ENCODE measurements at regions not wholly inside any gene's neighbourhood (a gene's known extent, or its start where the extent isn't known, plus 50 kb on each side); places are given as distances from the start of the nearest gene placed in this dataset.

DNA sequence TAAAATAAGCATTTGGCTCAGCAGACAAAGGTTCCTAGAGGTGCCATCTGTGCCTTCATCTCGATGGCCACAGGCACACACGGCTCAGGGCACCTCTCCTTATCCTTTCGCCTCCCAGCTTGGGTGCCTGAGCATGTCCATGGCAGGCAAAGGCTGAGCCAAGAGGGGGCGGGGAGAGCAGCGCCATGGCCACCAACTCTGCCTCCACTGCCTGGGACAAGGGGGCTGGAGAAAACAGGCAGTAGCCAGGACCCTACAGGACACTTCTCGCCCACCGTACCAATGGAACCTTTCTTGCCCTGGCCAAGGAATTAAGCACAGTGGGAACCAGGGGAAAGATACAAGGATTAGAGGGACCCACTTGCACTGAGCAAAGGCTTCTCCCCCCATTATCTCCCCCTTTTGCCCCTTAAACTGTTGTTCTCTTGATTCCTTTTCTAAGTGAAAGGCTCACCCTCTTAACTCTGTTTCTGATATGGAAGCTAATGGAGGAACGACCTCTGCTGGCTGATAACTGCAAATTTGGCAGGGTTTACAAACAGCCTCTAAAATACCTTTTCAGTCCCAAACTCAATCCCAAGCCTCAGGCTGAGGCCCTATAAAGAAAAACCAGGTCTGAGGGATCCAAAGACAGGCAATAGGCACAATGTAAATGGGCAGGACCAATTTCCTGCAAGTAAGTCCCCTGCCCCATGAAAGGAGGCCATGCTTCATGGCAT lies 335.2 kb downstream of the ADAM29 start:
- H3K79me2 ChIP-seq (ENCODE audit: control insufficient read depth, insufficient read depth, low read length) = no peaks in the 10 kb centered on the region
- H2BK5ac ChIP-seq (ENCODE audit: low read length) = no peak overlapping the region
- H2AK5ac ChIP-seq (ENCODE audit: low read length) = no peak overlapping the region
- DNase-seq = peak; percentile 37
- H2BK15ac ChIP-seq (replicated peaks; ENCODE audit: low read depth) = no peak overlapping the region
- no peak overlapping the region for H3K4me2 ChIP-seq (ENCODE audit: low read length)
- H3K79me1 ChIP-seq (ENCODE audit: low read length) = no peaks in the 10 kb centered on the region
- no peaks in the 10 kb centered on the region for H3K27me3 ChIP-seq (ENCODE audit: insufficient read depth, low read length, poor library complexity)
- no CpG with 5 or more reads among the region's 8 CpGs for WGBS (ENCODE audit: extremely low coverage, insufficient coverage, low lambda C conversion rate)
- H3K4me1 ChIP-seq (ENCODE audit: control insufficient read depth, low read depth, low read length) = no peaks in the 10 kb centered on the region
- H3K36me3 ChIP-seq (ENCODE audit: control insufficient read depth, insufficient read depth, low read length) = no peaks in the 10 kb centered on the region
- no peak overlapping the region for H3K18ac ChIP-seq (ENCODE audit: low read length)
- no peak overlapping the region for H3K9ac ChIP-seq (ENCODE audit: low read length)
- no peak overlapping the region for H3K4ac ChIP-seq (ENCODE audit: low read depth, low read length)
- no peak overlapping the region for H4K5ac ChIP-seq (ENCODE audit: low read length)
- no peak overlapping the region for H3K27ac ChIP-seq (ENCODE audit: low read depth, low read length)
- no peak overlapping the region for H3K4me3 ChIP-seq (ENCODE audit: low read length)
- H3K56ac ChIP-seq (ENCODE audit: low read length) = peak overlapping the region; percentile 42
- no peak overlapping the region for H4K8ac ChIP-seq (ENCODE audit: low read depth, low read length)
- no peak overlapping the region for H2BK120ac ChIP-seq (ENCODE audit: low read depth, low read length)
- no peak overlapping the region for H3K23ac ChIP-seq (ENCODE audit: low read length)

GRCh38 chr4:175263537-175263936 lies 345.4 kb downstream of the ADAM29 start:
- WGBS (ENCODE audit: extremely low coverage, insufficient coverage, low lambda C conversion rate) = no CpG with 5 or more reads among the region's 1 CpG
- Histone ChIP-seq H2AK5ac (ENCODE audit: low read length) (no peak overlapping the region), H3K4me3 (ENCODE audit: low read length) (no peak overlapping the region), H2BK5ac (ENCODE audit: low read length) (no peak overlapping the region), H3K27ac (ENCODE audit: low read depth, low read length) (no peak overlapping the region), H3K4ac (ENCODE audit: low read depth, low read length) (no peak overlapping the region), H4K8ac (ENCODE audit: low read depth, low read length) (no peak overlapping the region), H3K36me3 (ENCODE audit: control insufficient read depth, insufficient read depth, low read length) (no peaks in the 10 kb centered on the region), H3K79me1 (ENCODE audit: low read length) (no peaks in the 10 kb centered on the region), H3K23ac (ENCODE audit: low read length) (no peak overlapping the region), H2BK15ac (replicated peaks; ENCODE audit: low read depth) (no peak overlapping the region), H3K4me1 (ENCODE audit: control insufficient read depth, low read depth, low read length) (no peaks in the 10 kb centered on the region), H3K4me2 (ENCODE audit: low read length) (no peak overlapping the region), H3K18ac (ENCODE audit: low read length) (no peak overlapping the region), H3K79me2 (ENCODE audit: control insufficient read depth, insufficient read depth, low read length) (no peaks in the 10 kb centered on the region), H3K56ac (ENCODE audit: low read length) (no peak overlapping the region), H3K27me3 (ENCODE audit: insufficient read depth, low read length, poor library complexity) (no peaks in the 10 kb centered on the region), H4K5ac (ENCODE audit: low read length) (no peak overlapping the region), H2BK120ac (ENCODE audit: low read depth, low read length) (no peak overlapping the region), H3K9ac (ENCODE audit: low read length) (no peak overlapping the region)
- no peak for DNase-seq

DNA sequence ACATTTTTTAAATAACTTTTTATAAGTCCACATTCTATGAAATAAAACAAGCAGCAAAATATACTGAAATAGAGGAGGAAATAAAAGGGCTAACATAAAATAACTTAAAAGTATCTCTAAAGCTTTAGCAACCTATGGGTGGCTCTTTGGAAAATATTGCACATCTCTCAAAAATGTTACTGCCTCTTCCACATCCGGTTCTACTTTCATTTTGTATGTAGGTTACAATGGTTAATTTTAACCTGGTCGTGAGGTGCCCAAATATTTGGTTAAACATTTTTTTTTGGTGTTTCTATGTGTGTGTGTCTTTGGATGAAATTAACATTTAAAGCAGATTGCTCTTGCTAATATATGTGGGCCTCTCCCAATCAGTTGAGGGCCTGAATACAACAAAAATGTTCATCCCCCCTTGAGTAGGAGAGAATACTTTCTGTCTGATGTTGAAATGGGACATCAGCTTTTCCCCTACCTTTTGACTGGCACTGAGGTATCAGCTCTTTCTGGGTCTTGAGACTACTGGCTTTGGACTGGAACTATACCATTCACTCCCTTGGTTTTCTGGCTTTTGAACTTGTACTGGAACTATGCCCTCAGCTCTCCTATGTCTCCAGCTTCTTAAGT lies 353.0 kb downstream of the ADAM29 start:
- no CpG with 5 or more reads among the region's 2 CpGs for WGBS (ENCODE audit: extremely low coverage, insufficient coverage, low lambda C conversion rate)
- no peak overlapping the region for H2BK120ac ChIP-seq (ENCODE audit: low read depth, low read length)

DNA sequence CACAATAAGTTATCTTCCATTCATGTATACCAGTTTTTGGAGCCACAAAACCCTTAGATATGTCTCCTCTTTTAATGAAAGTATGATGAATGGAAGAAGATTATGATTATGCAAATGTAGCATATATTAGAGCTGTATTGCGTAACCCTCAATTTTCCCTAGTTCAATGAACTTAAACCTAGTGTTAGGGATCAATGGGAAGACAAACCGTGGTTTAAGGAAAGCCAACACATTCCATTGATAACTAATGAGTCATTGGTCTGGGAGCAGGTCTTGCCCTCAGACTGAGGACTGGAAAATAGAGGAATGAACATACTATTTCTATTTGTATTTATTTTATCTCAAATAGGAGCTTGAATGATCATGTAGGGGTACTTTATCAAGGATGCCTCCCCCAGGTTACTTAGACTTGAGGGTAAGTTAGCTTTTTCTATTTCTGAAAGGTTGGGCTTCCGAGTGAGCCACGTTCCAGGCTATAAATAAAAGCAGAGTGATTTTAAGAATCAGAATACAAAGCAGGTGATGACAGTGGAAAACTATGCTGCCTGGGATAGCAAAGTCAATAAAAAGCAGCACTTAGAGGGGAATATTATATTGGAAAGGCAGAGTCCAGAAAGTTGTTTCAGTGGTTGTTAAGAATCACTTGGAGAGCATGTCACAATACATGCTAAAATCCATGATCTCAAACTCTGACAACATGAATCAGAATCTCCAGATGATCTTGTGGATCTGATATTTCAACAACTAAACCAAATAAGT lies 356.0 kb downstream of the ADAM29 start:
- Histone ChIP-seq H3K56ac (ENCODE audit: low read length) (no peak overlapping the region), H3K4me1 (ENCODE audit: control insufficient read depth, low read depth, low read length) (no peaks in the 10 kb centered on the region), H2BK5ac (ENCODE audit: low read length) (no peak overlapping the region), H2BK15ac (replicated peaks; ENCODE audit: low read depth) (no peak overlapping the region), H3K27me3 (ENCODE audit: insufficient read depth, low read length, poor library complexity) (no peaks in the 10 kb centered on the region), H3K23ac (ENCODE audit: low read length) (no peak overlapping the region), H4K5ac (ENCODE audit: low read length) (no peak overlapping the region), H3K36me3 (ENCODE audit: control insufficient read depth, insufficient read depth, low read length) (no peaks in the 10 kb centered on the region), H3K4me2 (ENCODE audit: low read length) (no peak overlapping the region), H3K4me3 (ENCODE audit: low read length) (no peak overlapping the region), H4K8ac (ENCODE audit: low read depth, low read length) (no peak overlapping the region), H3K79me2 (ENCODE audit: control insufficient read depth, insufficient read depth, low read length) (no peaks in the 10 kb centered on the region), H3K27ac (ENCODE audit: low read depth, low read length) (no peak overlapping the region), H3K18ac (ENCODE audit: low read length) (no peak overlapping the region), H3K9ac (ENCODE audit: low read length) (no peak overlapping the region), H3K4ac (ENCODE audit: low read depth, low read length) (no peak overlapping the region), H2BK120ac (ENCODE audit: low read depth, low read length) (no peak overlapping the region), H3K79me1 (ENCODE audit: low read length) (no peaks in the 10 kb centered on the region), H2AK5ac (ENCODE audit: low read length) (no peak overlapping the region)
- WGBS (ENCODE audit: extremely low coverage, insufficient coverage, low lambda C conversion rate) = no CpG with 5 or more reads among the region's 4 CpGs
- peak; percentile 53 for DNase-seq

More for the DNA sequence above, 353.0 kb downstream of the ADAM29 start:
- H3K4me1 ChIP-seq (ENCODE audit: control insufficient read depth, low read depth, low read length) = no peaks in the 10 kb centered on the region
- H3K4ac ChIP-seq (ENCODE audit: low read depth, low read length) = no peak overlapping the region
- no peak overlapping the region for H3K27ac ChIP-seq (ENCODE audit: low read depth, low read length)
- no peak overlapping the region for H4K5ac ChIP-seq (ENCODE audit: low read length)
- H3K79me1 ChIP-seq (ENCODE audit: low read length) = no peaks in the 10 kb centered on the region
- no peaks in the 10 kb centered on the region for H3K27me3 ChIP-seq (ENCODE audit: insufficient read depth, low read length, poor library complexity)
- H3K4me2 ChIP-seq (ENCODE audit: low read length) = no peak overlapping the region
- no peak overlapping the region for H3K23ac ChIP-seq (ENCODE audit: low read length)
- no peak overlapping the region for H2AK5ac ChIP-seq (ENCODE audit: low read length)
- no peak overlapping the region for H2BK5ac ChIP-seq (ENCODE audit: low read length)
- no peak overlapping the region for H3K18ac ChIP-seq (ENCODE audit: low read length)
- H2BK15ac ChIP-seq (replicated peaks; ENCODE audit: low read depth) = no peak overlapping the region
- no peak overlapping the region for H3K56ac ChIP-seq (ENCODE audit: low read length)
- DNase-seq = no peak
- H3K36me3 ChIP-seq (ENCODE audit: control insufficient read depth, insufficient read depth, low read length) = no peaks in the 10 kb centered on the region
- H3K79me2 ChIP-seq (ENCODE audit: control insufficient read depth, insufficient read depth, low read length) = no peaks in the 10 kb centered on the region
- H4K8ac ChIP-seq (ENCODE audit: low read depth, low read length) = no peak overlapping the region
- H3K4me3 ChIP-seq (ENCODE audit: low read length) = no peak overlapping the region
- H3K9ac ChIP-seq (ENCODE audit: low read length) = no peak overlapping the region

DNA sequence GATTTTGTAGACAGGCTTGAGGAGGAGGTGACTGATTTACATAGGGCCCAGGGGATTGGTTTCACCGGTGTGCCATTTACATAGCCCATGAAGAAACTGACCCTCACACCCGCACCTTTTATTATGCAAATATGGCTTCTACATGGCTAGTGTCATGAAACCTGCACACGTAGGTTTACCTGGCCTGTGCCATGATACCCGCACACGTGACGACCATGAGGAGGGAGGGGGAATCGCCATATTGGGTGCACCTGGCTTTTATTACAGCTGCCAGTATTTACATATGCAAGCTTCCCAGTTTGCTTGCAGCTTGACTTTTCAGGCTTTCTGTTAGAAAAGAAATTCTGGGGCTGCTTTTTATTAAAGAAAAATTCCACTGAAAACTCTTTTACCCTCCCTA lies 359.7 kb downstream of the ADAM29 start:
- Histone ChIP-seq H2BK15ac (replicated peaks; ENCODE audit: low read depth) (no peak overlapping the region), H3K27me3 (ENCODE audit: insufficient read depth, low read length, poor library complexity) (no peaks in the 10 kb centered on the region), H3K79me1 (ENCODE audit: low read length) (no peaks in the 10 kb centered on the region), H3K4ac (ENCODE audit: low read depth, low read length) (no peak overlapping the region), H3K4me1 (ENCODE audit: control insufficient read depth, low read depth, low read length) (no peaks in the 10 kb centered on the region), H4K5ac (ENCODE audit: low read length) (no peak overlapping the region), H3K79me2 (ENCODE audit: control insufficient read depth, insufficient read depth, low read length) (no peaks in the 10 kb centered on the region), H4K8ac (ENCODE audit: low read depth, low read length) (no peak overlapping the region), H3K36me3 (ENCODE audit: control insufficient read depth, insufficient read depth, low read length) (no peaks in the 10 kb centered on the region), H3K9ac (ENCODE audit: low read length) (no peak overlapping the region), H2AK5ac (ENCODE audit: low read length) (no peak overlapping the region), H3K56ac (ENCODE audit: low read length) (no peak overlapping the region), H2BK5ac (ENCODE audit: low read length) (no peak overlapping the region), H3K18ac (ENCODE audit: low read length) (no peak overlapping the region), H2BK120ac (ENCODE audit: low read depth, low read length) (no peak overlapping the region), H3K4me2 (ENCODE audit: low read length) (no peak overlapping the region), H3K4me3 (ENCODE audit: low read length) (no peak overlapping the region), H3K23ac (ENCODE audit: low read length) (no peak overlapping the region), H3K27ac (ENCODE audit: low read depth, low read length) (no peak overlapping the region)
- WGBS (ENCODE audit: extremely low coverage, insufficient coverage, low lambda C conversion rate) = no CpG with 5 or more reads among the region's 7 CpGs
- DNase-seq = no peak

Data from mesendoderm (in vitro differentiated cells).